Islet of Langerhans (tissue), 1 donor: ENCODE measurements at regions not wholly inside any gene's neighbourhood (a gene's known extent, or its start where the extent isn't known, plus 50 kb on each side); places are given as distances from the start of the nearest gene placed in this dataset.
A peak's percentile ranks its signal among the peaks of the same experiment; 100 is the strongest.
"Not testable (repeated sequence)": the region's sequence is repeated elsewhere in the genome, so short reads cannot be mapped to it uniquely, and the experiment has no call there.

Source experiments
- FAIRE-seq: peaks from one replicate; lab custom pipeline; 2011; peaks lifted over from hg19 to GRCh38; lab: Jason Lieb, UNC

- FAIRE-seq: no peak
Measured at GRCh38 chr3:107189158-107189791, 188.0 kb upstream of the CCDC54 start.

DNA sequence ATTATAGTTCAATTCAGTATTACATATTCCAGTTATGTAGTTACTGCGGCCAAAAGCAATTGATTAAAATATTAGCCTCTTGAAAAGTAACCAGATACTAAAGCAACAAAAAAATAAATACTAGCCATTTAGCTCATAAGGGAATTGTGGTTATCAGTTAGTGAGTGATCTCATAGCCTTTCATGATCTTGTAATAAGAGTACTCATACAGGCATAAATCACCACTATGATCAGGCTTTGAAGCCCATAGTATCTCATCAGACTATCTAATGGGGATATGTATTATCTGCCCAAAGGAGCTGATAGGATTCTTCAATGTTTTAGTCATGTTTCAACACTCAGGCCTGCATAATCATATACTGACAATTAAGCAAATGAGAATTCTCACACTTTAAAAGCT is 184.1 kb upstream of the CCDC54 start:
- no peak for FAIRE-seq

GRCh38 chr3:107198581-107199181 is 178.6 kb upstream of the CCDC54 start:
- FAIRE-seq: no peak

- FAIRE-seq: no peak
Measured at GRCh38 chr3:107201146-107201545, 176.1 kb upstream of the CCDC54 start.

GRCh38 chr3:107202885-107203284 is 174.4 kb upstream of the CCDC54 start:
- not testable (repeated sequence) for FAIRE-seq

DNA sequence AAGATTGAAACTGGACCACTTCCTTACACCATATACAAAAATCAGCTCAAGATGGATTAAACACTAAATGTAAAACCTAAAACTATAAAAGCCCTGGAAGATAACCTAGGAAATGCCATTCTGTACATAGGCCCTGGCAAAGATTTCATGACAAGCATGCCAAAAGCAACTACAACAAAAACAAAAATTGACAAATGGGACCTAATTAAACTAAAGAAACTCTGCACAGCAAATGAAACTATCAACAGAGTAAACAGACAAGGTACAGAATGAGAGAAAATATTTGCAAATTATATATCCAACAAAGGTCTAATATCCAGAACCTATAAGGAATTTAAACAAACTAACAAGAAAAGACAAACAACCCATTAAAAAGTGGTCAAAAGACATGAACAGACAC is 173.1 kb upstream of the CCDC54 start:
- FAIRE-seq: no peak

DNA sequence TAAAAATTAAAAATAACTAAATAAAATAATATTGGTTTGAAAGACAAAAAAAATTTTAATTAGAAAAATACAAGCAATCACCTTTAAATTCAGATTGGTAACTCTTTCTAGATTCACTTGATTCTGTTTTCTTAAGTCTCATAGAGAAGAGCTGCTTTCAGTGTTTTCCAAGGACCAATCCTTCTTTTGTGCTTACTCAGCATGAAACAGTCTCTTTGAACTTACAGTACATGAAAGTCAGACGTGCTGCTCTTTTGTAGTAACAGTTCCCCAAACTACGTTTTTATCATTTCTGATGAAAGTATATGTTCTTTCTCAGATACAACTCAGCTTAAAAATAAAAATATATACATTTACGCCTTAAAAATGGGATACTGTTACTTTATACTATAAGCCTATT is 171.9 kb upstream of the CCDC54 start:
- peak; percentile 69 for FAIRE-seq

GRCh38 chr3:107206141-107206540 is 171.1 kb upstream of the CCDC54 start:
- peak; percentile 76 for FAIRE-seq

- FAIRE-seq: no peak
Measured at GRCh38 chr3:107206945-107207344, 170.3 kb upstream of the CCDC54 start.

GRCh38 chr3:107208100-107208499 is 169.1 kb upstream of the CCDC54 start:
- FAIRE-seq: peak; percentile 77

- no peak for FAIRE-seq
Measured at GRCh38 chr3:107208796-107209195, 168.4 kb upstream of the CCDC54 start.

DNA sequence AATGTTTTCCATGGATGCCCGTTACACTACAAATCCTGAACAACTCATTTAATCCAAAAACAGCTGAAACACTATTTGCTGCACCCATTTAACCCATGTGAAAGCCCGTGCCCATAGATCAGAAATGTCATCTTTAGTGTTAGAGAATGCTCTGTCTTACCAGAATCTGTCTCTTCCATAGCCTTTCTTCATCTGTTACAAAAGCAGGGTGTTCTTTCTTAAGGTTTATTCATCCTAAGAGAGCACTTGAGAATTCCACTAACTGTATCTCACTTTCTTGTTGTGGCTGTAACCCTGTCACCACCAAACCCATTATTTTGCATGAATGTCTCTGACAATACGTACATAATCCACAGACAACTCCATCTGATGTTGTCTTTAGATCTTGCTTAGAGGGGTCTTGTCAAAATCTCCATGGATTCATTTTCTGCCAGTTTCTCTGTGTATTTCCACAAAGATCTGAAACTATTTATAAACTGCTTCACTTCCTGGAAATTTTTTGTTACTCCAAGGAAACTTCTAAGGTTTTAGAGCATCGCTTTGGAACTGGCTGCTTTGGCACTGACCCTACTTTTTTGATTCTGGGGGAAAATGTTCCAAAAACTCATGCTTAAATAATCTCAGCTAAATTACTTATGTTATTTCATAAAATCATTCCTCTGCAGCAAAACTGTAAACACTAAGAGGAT is 167.8 kb upstream of the CCDC54 start:
- no peak for FAIRE-seq

DNA sequence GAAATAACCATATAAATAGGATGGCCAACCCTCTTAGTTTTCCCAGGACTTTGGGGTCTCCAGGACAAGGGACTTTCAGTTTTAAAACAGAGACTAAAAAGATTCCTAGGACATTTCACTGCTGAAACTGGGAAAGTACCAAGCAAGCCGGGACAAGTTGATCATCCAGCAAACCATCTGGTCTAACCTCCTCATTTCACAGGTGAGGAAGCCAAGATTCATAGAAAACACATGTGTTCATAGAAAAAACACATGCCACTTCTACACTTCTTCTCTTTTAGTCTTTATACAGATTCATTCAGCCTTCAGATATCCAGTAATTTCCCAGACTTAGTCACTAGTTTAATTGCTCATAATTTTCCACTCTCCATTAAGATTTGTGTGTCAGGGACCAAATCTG is 165.6 kb upstream of the CCDC54 start:
- FAIRE-seq: no peak

- no peak for FAIRE-seq
Measured at GRCh38 chr3:107212618-107213017, 164.6 kb upstream of the CCDC54 start.

- no peak for FAIRE-seq
Measured at GRCh38 chr3:107213044-107213669, 164.1 kb upstream of the CCDC54 start.

GRCh38 chr3:107216229-107216628 is 161.0 kb upstream of the CCDC54 start:
- no peak for FAIRE-seq

DNA sequence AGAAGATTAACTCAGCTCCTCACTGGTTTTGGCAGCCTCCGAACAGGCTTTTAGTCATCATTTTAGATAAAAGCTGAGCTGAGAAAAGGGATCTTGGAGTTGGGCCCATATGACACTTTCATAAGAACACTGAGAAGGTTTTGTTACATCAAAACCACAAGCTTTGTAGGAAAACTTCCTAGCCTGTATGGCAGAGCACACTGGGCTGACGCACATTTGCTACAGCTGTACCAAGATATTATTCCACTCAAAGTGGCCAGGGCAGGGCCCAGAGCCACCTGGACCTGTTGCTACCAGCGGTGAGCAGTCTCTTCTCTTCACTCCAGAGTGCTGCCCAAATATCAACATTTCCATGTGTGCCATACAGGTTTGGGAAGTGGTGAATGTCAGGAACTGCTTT is 160.5 kb upstream of the CCDC54 start:
- no peak for FAIRE-seq

- FAIRE-seq: peak; percentile 9
Measured at GRCh38 chr3:107217172-107217571, 160.1 kb upstream of the CCDC54 start.

- FAIRE-seq: no peak
Measured at GRCh38 chr3:107218864-107219269, 158.4 kb upstream of the CCDC54 start.

- no peak for FAIRE-seq
Measured at GRCh38 chr3:107220538-107220937, 156.7 kb upstream of the CCDC54 start.

DNA sequence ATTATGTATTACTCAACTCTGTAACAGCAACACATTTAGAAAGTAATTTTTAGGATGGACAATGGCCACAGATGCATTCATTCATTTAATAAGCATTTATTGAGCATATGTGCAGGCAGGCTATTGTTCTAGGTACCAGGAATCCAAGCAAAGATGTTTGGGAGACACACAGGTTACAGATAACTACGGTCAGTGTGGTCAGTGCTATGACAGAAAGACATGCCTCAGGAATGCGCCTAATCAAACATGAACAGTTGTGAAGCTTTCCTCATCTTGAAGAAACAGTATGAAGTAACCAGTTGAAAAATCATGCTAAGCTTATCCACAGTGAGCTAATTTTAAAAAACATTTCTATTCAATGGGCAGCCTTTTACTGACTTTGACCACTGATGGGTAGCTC is 155.4 kb upstream of the CCDC54 start:
- no peak for FAIRE-seq

GRCh38 chr3:107222907-107223306 is 154.3 kb upstream of the CCDC54 start:
- FAIRE-seq: no peak

GRCh38 chr3:107224026-107224596 is 153.1 kb upstream of the CCDC54 start:
- FAIRE-seq: peak; percentile 17
